GM21515 (cell line): ENCODE measurements at regions not wholly inside any gene's neighbourhood (a gene's known extent, or its start where the extent isn't known, plus 50 kb on each side); places are given as distances from the start of the nearest gene placed in this dataset.
A peak's percentile ranks its signal among the peaks of the same experiment; 100 is the strongest.
"Not testable (repeated sequence)": the region's sequence is repeated elsewhere in the genome, so short reads cannot be mapped to it uniquely, and the experiment has no call there.

ENCODE experiments used
- ATAC-seq: cut with Tn5 transposase; IDR thresholded peaks from one replicate; pipeline ENCODE4 v1.9.1; 2021; ENCODE audit not compliant: unreplicated experiment

DNA sequence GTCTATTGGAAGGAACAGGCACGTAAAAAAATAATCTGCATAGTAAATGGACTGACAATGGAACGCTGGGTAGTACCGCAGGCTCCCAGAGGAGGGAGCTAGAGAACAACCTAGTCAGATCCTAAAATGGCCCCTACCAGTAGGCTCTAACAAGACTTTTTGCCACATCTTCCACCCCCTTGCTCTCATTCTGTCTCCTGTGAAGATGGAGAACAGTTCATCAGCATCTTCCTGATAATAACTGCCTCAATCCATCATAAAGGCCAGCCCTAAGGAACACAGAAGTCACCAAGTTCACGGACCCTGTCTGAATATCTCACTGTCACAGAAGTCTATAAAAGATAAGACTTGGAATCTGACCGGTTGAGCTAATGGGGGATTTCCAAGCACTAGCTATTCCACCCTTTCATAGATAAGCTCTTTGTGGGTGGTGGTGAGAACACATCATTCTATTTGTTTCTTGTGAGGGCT lies 133.4 kb downstream of the SLC1A3 start:
- ATAC-seq: no peak

DNA sequence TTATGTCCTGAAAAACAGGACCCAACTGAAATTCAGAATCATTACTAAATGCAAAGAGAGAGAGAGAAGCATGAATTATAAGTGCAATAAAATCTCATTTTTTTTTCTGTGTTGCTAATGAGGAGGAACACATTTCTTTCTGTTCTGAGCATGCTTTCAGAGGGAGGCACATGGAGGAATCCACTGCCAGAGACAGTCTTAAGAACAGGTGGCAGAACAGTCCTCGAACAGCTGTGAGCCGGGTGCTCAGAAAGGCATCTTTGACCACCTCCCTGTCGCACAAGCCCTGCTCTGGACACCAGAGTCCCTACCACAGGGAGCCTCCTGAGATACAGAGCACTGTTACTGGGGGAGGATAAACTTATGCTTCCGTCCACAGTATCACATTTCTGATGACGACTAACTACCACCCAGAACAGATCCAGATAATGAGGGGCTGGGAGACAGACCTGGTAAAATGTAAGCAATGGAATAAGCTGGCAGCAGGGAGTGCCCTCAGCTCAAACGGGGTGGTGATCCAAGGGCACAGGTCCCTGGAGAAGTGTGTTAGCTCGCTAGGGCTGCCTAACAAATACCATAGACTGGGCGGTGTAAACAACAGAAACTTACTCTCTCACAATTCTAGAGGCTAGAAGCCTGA lies 134.0 kb downstream of the SLC1A3 start:
- no peak for ATAC-seq

DNA sequence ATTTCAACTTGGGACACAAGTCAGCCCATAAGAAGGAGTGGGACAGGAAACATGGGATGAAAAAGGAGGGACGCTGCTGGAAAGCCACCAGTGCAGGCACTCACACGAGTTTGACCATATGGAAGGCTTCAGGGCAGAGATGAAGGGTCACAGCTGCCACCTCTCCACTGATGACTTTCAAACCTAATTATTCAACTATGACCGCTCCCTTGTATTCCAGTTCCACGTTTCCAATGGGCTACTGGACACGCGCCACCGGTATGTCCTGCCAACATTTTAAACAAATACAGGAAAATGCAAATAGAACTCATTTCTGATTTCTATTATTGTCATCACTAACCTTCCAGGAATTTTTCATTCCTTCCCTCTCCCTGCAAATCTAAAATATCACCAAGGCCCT lies 134.7 kb downstream of the SLC1A3 start:
- ATAC-seq: no peak

DNA sequence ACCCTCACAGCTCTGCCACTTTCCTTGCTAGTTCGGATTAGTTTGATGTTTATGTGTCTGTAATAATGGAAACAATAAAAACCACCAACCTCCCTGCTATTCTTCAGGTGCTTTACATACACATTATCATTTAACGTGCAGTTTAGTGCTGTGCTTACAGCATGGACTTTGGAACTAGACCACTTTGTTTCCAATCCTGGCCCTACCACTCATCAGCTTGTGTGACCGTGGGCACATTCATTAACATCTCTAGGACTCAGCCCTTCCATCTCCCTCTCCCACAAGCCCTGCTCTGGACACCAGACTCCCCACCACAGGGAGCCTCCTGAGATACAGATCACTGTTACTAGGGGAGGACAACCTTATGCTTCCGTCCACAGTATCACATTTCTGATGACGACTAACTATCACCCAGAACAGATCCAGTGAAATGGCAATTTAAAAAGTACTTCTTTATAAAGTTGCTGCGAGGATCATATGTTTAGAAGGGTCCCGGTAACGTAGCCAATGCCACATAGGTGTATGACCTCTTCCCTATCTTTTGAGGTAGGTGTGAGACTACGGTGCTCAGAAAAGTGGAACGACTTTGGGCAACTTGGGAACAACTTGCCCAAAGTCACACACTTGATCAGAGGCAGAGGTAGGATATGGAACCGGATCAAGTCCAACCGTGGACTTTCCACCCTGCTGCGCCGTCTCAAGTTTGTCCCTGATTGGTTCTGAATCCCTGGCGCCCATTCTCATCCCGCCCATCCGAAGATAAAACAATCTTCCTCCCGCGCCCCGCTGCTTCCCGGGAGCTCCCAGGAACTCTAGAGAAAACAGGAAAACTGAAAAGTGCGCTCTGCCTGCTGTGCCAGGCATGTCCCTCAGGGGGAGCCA lies 132.4 kb upstream of the NIPBL start:
- peak; percentile 9 for ATAC-seq

DNA sequence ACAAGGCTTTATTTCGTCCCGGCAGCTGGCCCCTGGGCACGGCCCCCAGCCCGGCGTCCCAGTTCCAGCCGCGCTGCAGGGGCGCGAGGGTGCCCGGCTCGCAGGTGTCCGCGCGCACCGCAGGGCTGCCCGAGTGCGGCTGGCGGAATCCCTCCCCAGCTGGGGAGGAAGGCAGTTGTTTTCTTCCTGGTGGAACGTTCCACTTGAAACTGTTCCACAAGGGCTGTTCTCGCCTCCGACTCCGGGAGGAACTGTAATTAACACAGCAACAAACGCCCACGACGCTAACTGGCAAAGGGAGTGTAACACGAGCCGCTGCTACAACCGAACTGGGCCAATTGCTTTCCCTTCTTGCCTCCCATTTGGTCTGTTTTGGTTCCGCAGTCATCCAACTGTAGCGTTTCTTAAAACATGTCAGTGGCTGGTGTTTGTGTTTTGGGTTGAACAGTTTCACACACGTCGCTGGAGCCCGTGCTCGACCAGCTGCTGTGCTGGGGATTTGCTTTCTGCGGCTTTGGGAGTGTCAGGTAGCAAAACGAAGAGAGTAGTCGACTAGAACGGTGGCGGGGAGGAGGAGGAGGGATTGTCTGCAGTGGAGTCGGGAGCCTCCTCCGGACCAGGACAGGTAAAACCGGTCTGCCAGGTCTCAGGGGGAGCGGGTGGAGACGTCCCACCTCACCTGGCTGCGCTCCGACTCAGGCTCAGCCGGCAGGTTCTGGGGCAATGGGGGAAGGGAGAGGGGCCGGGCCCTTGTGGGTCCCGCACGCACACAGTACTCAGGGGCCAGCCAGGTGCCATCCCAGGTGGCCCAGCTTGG lies 131.6 kb upstream of the NIPBL start:
- peak; percentile 66 for ATAC-seq

DNA sequence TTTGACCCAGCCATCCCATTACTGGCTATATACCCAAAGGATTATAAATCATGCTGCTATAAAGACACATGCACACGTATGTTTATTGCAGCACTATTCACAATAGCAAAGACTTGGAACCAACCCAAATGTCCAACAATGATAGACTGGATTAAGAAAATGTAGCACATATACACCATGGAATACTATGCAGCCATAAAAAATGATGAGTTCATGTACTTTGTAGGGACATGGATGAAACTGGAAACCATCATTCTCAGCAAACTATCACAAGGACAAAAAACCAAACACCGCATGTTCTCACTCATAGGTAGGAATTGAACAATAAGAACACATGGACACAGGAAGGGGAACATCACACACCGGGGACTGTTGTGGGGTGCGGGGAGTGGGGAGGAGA lies 128.8 kb upstream of the NIPBL start:
- ATAC-seq: not testable (repeated sequence)

DNA sequence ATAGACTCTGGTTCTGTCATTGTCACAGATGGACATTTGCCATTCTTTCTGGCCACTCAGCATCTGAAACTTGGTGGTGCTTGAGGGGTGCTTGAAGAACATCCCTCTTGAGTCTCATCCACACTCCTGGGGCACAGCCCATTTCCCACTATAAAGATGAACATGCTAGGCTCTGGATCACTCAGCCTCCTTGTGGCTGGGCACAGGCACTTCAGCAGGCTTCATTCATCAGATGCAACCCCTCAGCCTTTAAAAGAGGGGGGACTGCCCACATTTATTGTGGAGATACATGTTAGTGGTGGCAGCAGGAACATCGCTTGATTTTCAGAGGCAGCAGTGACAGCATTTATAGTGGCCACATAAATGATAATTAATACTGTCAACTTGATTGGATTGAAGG lies 124.7 kb upstream of the NIPBL start:
- no peak for ATAC-seq

DNA sequence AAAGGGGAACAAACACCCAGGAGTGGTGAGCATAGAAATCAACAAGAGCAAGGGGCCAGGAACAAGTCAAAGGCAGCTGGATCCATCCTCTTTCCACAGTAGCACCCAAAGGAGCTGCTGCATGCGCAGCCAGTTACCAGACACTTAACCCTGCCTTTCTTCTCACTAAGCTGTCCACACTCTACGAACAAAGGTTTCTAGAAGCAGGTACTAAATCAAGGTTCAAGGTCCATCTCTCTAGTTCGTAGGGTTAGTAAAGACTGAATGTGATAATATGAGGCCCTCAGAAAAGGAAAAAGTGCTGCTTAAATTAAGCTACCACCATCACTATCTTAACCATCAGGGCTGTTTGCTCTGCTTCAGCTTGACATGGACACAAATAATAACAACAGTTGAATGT lies 121.2 kb upstream of the NIPBL start:
- no peak for ATAC-seq

DNA sequence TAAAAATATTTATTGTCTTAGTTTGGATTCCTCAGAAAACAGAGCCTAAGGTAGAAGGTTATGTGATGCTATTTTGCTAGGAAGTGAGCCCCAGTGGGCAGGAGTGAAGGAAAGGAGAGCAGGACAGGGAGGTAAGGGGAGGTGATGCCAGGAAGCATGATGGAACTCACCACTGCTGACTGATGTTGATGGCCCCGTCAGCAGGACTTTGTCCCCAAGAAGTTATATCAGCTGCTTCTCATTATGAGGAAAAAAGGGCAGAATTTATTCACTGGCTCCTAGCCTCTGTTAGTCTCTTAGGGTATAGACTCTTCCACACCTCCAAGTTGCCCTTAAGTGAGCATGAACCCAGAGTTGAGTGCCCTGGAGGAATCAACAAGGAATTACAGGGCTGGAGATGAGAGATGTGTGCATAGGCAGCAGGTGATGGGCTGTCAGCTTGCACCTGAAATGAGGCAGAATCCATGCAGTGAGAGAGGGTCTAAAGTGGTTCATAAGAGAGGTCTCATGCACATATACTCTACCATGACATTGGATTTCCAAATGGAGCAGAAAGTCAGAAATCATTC lies 120.6 kb upstream of the NIPBL start:
- no peak for ATAC-seq

DNA sequence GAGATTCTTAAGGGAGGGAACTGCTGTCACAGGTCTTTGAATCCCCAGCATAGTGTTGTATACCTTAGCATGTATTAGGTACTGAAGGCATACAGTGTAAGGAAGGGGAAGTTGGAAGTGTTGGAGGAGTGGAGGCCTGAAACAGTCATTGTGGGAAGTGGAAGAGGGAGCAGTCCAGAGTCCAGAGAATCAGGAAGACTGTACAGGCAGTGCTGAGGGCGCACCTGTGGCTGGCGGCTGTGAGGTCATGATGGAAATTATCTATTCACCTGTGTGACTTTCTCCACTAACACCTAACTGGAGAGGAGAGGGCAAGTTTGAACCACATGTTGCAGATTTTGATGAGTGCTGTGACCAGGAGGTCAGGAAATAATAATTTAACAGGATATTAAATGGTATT lies 119.7 kb upstream of the NIPBL start:
- ATAC-seq: no peak

DNA sequence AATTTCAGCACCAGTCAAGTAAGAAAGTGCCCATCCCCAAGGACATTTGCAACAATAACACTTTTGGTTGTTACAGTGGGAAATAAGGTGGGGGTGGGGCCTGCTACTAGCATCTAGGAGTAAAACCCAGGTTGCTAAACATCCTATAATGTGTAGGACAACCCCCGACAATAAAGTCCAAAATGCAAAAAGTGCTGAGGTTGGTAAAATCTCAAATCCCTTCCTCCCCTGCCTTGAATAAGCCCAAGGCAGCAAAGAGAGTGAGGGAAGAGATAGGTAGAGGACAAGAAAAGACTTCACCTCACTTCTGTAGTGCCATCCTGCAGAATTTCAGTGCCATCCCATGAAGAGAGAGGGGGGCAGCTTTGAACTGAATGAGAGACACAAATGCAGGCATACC lies 117.5 kb upstream of the NIPBL start:
- no peak for ATAC-seq

DNA sequence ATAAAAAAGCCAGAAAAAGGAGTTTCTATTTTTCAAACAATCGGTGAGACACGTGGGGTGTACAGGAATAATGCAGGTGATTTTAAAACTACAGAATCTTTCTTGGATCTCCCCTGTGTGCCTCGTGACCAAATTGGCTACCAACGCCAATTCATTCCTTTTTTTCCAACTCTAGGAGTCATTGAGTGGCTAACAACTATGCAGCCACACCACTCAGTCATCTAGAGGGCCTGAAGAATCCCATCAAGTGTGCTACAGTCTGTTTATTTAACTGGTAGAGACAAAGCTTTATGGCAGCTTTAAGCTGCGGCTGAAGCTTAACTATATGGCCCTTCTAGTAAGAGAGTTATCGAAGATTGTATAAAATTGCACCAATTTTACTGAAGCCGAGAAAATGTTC lies 113.1 kb upstream of the NIPBL start:
- no peak for ATAC-seq

DNA sequence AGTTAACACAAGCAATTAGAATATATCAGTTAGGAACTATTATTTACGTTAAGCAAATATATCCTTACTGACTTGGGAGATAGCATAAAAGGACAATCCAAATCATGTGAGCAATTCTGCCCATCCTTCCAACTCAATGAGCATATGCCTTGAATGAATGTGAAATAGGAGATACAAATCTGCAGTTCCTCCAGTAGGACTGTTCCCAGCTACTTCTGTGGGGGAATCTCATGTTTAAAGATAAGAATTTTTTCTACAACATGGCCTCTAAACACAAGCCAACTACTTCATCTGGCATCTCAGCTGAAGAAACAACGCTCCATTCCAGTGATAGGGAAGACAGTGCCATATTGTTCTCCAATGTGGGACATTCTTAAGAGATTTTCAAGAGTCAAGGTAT lies 110.7 kb upstream of the NIPBL start:
- ATAC-seq: no peak

DNA sequence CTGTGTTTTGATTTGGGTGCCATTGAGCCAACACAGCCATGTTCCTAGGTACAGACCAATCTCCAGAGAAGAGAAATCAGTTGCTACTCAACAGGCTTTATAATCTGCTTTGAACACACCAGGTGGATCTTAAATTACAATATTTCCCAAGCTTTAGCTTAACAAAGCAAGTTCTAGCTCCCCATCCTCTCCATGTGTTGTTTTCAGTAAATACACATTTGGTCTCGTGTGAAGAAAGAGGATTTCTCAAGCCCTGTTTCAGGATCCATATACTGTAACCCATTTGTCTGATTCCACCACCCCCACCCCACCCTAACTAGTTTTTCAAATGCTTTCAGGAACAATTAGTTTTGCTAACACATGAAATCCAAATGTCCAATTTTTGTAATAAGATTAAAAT lies 109.6 kb upstream of the NIPBL start:
- ATAC-seq: no peak

DNA sequence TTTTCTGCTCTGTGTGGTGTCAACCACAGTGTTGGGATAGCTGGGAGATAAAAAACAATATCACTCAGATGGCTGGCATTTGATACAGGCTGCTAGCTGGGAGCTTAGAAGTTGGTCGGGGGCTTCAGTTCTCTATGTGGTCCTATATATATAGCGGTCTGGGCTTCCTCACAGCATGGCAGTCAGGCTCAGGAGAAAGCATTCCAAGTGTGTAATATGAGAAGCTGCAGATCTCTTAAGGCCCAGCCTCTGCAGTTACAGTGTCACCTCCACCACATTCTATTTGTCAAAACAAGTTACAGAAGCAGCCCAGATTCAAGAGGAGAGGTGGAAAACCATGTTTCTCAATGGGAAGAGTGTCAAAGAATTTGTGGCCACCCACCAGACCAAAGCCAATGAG lies 108.1 kb upstream of the NIPBL start:
- no peak for ATAC-seq

DNA sequence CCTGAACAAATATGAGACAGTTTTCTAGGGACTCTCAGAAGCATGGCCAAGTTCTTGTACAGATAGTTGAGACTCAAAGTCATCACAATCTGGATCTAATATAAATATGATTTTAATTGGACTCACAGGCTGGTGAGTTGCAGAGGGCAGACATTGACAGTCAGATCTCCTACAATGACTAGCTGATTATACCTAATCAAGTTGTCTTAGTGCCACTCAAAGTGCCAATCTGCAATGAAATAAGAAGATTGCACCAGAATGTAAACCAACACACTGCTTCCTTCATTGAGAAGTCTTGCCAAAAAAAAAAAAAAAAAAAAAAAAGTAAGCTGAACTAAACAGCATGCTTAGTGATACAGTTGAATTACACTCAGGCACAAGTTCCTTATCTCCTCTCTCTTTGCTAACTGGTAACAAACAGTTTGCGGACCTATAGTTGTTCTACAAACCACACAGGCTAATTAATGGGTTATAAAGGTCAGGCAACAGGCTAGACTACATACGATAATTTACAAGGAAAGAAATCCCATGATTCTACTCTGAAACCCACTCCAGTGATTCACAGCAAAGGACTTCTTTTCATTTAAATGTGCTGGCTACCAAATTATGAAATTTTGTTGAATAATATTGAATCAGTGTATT lies 107.3 kb upstream of the NIPBL start:
- no peak for ATAC-seq

DNA sequence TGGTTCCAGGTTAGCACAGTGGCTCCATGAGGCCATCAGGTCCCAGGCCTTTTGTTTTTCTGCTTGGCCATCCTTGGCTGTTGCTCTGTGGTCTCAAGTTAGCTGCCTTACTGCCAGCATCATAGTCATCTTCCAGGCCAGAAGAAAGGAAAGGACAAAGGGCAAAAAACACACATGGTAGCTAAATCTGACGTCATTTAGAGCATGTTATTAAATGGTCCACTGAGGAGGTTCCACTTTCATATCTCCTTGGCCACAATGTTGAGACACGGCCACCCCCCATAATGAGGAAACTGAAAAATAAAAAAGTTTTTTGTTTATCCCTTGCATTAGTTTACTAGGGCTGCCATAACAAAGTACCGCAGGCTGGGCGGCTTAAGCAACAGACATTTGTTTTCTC lies 106.4 kb upstream of the NIPBL start:
- no peak for ATAC-seq

DNA sequence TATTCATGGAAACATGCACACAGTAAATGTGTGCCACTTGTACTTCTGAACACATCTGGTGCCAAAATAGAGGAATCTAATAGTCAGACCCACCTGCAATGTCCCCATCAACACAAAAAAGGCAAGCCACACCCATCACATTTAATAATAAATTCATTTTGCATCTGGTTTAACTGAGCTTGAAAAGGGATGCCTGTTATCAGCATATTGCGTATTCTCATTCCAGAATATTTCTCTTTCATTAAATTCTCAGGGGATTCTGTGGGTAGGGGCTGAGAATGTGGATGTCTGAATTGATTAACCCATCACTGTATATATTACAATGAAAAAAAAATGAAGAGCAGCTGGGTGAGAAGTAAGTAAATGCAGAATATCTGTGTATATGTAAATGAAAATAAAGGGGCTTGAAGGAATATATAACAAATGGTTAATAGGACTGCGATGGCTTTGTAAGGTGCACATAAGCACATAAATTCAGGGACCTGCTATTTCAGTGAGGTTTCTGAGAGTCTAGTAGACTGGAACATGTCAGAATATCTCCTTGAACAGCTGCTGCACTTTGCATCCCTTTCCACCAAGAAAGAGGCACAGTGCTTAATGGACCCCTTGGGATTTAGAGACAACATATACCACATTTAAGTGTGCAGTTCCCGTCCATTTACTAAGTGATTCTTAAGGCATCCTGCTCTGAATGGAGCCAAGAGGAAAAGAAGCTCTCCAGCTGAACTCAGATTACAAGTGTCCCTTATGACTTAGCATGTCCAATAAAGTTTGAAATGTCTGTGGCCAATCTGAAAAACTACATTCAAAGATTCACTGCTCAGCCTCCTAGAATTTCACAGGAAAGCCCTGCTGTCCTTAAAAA lies 104.1 kb upstream of the NIPBL start:
- ATAC-seq: no peak

DNA sequence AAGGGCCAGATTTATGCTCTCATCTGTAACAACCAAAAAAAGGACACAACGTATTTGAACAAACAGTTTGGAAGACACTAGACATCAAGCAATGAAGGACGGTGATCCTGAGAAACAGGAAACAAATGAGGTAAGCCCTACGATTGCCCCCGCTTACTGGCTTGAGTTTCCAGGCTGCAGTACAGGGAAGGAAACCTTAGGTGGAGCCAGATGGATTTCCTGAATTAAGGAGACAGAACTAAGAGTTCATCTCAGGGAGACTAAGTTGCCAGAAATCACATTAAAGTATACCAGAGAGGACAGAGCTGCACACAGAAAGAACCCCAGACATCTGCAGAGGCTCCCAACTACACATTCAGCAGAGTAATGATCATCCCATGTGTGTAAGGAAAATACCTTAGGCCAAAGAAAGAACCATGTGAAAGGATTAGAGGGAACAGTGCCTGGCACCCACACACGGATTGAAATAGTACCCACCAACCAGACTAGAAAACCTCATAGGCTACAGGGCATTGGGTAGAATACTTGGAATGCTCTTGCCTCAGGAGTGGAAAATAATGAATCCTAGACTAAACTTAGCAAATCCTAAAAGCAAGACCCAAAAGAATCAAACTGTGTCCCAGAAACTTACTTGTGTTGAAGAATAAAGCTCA lies 99.3 kb upstream of the NIPBL start:
- ATAC-seq: no peak
